Psoas muscle (tissue), 7 donors: ENCODE measurements at regions not wholly inside any gene's neighbourhood (a gene's known extent, or its start where the extent isn't known, plus 50 kb on each side); places are given as distances from the start of the nearest gene placed in this dataset.

Experiments
- ATAC-seq, 4 donors: fragments of 200-7000 bp; cut with Tn5 transposase; one replicate each; pipeline ENCODE4 v1.9.1; 2020; ENCODE audit warnings: moderate library complexity in 3 of 4, mild to moderate bottlenecking in 2 of 4
- DNase-seq, 2 donors: peaks; one replicate each; pipeline ENCODE4 v3.0.0-alpha.2; 2020
- H3K27ac ChIP-seq: fragments of 200-600 bp; one replicate; pipeline ENCODE4 v1.8.0; 2022
- H3K27me3 ChIP-seq, 3 donors: fragments of 200-600 bp in 1 of 3; one replicate each; pipeline versions ENCODE4 v1.6.1 to v1.8.0; 2013 to 2022; ENCODE audit warnings: low read length in 2 of 3, mild to moderate bottlenecking in 2 of 3, moderate library complexity in 1 of 3; ENCODE audit not compliant: insufficient read depth in 3 of 3
- H3K36me3 ChIP-seq, 2 donors: fragments of 200-600 bp in 1 of 2; one replicate each; pipeline versions ENCODE4 v1.6.1 to v1.8.0; 2013 to 2022; ENCODE audit warnings: low read depth in 1 of 2, mild to moderate bottlenecking in 1 of 2, moderate library complexity in 1 of 2; ENCODE audit not compliant: insufficient read depth in 1 of 2
- H3K4me1 ChIP-seq: fragments of 200-600 bp; one replicate; pipeline ENCODE4 v1.8.0; 2022
- H3K4me3 ChIP-seq: fragments of 200-600 bp; one replicate; pipeline ENCODE4 v1.8.0; 2022; ENCODE audit warnings: mild to moderate bottlenecking
- H3K9me3 ChIP-seq: fragments of 200-600 bp; one replicate; pipeline ENCODE4 v1.8.0; 2022
- CTCF ChIP-seq: fragments of 200-600 bp; IDR thresholded peaks from one replicate; pipeline ENCODE4 v1.8.0; 2022; ENCODE audit warnings: antibody characterized with exemption
- WGBS, 3 donors: extraction: QIAGEN DNeasy Blood & Tissue Kit; methylation state at CpG; one replicate each; pipeline versions ENCODE4 v1.1.6 to v1.1.7; 2013; 5-methylcytosine and 5-hydroxymethylcytosine counted together
- intact Hi-C, 2 donors: fragments of 100-400 bp; cut with DNase I; formaldehyde crosslinking; loops; one replicate each; pipeline versions ENCODE4 v1.11.0 to v1.14.2; 2022
- donor health status: healthy with polysubstance abuse.
- donor health status: DM: no; HTN: no; CAD: no; lungs with moderate emphysema.
- donor health status: Bipolar disorder and iron deficiency.
- donor health status: healthy.
- donor health status: DM: yes; HTN: yes; CAD: no.
- donor health status: DM: no; HTN: no; CAD: no.
- donor health status: DM: yes; HTN: yes; CAD: no.

DNA sequence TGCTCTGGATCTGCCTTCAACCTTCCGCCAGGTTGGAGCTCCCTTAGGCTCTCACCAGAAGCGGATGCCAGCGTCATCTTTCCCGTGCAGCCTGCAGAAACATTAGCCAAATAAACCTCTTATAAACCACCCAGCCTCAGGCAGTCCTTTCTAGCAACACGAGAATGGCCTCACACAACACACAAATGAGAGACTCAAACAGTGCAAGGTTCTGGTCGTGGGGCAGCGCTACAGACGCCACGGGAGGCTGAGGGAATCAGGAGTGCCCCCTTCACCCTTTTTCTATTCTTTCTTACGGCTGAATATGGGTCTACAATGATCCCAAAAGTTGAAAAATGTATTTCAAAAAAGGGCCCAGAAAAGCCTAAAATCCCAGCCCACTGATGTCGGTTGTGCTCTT is 96.4 kb downstream of the FOXL3 start:
- H3K36me3 ChIP-seq = no peaks in the 10 kb centered on the region
- 80 to 89% (median 86%) methylated on average over 11 of the region's 11 CpGs for WGBS, 3 donors

DNA sequence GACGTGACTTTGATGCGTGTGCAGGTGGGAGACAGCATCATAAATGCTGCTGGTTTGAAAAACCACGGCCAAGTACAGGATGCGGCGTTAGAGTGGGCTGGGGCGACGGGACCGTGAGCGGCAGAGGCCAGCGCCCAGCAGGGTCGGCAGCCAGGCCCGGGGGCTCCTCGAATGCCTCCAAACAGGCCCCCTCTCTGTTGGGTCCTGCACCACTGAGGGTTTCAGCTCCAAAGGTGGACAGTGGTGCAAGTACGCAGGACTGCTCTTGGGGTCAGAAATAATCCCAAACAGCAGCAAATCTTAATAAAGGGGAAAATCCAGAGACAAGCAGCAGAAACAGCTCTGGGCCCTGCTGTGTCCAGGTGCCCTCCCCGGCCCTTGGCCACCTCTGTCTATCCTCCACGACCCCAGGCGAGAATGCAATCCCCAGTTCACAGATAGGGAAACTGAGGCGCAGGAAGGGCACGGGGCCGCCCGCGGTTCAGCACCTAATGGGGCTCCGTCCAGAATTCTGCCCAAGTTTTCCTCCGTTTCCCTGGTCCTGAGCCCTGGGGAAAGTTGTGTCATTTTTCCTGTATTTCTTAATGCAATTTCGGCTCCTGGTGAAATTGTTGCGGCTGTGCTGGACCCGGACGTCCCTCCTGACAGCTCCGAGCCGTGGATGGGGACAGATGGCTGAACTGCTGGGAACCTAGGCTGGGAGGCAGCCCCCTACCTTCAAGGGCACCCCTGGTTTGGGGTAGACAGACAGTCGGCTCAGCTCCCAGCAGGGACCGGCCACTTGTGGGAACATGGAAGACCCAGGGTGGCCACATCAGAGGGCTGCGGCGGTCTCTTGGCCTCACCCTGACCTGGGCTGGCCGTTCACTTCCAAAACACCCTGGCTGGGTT is 97.4 kb downstream of the FOXL3 start:
- ATAC-seq (no peak), DNase-seq (peak in 1 of 2 donors; percentile 34)
- TF ChIP-seq CTCF = no peak
- Histone ChIP-seq H3K9me3 (peaks cover 10% of the 10 kb centered on the region), H3K27me3 (peaks cover 0 to 5% (median 4%) of the 10 kb centered on the region in 3 donors), H3K4me3 (no peak overlapping the region), H3K27ac (no peak overlapping the region), H3K36me3 (no peaks in the 10 kb centered on the region), H3K4me1 (no peaks in the 10 kb centered on the region)
- intact Hi-C loops = no loop called here
- WGBS, 3 donors = 92 to 93% (median 92%) methylated on average over 35 of the region's 35 CpGs

More for the DNA sequence above, 96.4 kb downstream of the FOXL3 start:
- Histone ChIP-seq H3K4me1 (no peaks in the 10 kb centered on the region), H3K9me3 (peaks cover 10% of the 10 kb centered on the region), H3K27me3 (peaks cover 0 to 9% (median 4%) of the 10 kb centered on the region in 3 donors), H3K4me3 (no peak overlapping the region), H3K27ac (no peak overlapping the region)
- intact Hi-C loops = no loop called here
- no peak for DNase-seq
- ATAC-seq = no peak
- no peak for TF ChIP-seq CTCF

DNA sequence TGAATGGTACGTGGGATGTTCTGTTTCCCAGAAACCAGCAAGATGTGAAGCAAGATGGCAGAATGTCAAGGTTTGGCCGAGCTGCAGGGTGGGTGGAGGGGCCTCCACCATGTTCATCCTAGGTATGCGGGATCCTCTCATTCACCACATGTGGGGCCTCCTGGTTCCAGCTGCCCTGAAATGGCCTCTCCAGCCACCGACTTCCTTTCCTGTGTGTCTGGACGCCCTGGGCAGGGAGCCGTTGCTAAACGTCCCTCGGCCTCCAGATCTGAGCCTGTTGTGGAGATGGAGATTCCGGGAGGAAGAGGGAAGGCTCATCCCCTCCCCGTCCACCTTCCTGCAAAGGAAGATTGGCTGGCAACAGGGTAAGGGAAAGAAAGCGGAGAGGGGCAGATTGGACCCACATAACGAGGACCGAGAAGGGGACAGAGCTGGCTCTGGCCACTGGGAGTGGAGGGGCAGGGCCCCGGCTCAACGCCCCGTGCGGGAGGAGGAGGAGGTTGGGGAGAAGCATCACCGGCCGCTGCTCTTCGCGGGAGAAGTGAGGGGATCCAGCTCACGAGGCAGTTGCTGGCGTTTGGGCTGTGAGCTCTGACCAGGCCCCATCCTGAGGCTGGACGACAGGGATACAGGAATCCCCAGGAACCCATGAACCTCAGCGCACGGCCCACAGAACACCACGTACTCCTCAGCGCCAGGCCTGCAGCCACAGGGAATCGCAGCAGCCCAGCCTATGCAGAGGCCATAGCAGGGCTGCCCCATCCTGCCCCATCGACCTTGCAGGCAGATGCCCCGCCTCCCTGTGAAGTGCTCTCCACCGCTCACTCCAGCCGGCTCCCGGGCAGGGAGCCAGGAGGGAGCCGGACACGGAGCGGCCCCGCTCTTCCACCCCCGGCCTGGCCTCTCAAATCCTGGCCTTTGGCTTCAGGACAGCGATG is 98.3 kb downstream of the FOXL3 start:
- DNase-seq (peak in 1 of 2 donors; percentile 57), ATAC-seq (no peak)
- intact Hi-C loops = no loop called here
- H3K4me1 ChIP-seq = no peaks in the 10 kb centered on the region
- H3K27ac ChIP-seq = no peak overlapping the region
- WGBS, 3 donors = 71 to 72% (median 71%) methylated on average over 37 to 40 of the region's 40 CpGs
- no peak for TF ChIP-seq CTCF
- no peaks in the 10 kb centered on the region for H3K36me3 ChIP-seq
- H3K4me3 ChIP-seq = no peak overlapping the region
- peaks cover 10% of the 10 kb centered on the region for H3K9me3 ChIP-seq
- peaks cover 0 to 5% (median 4%) of the 10 kb centered on the region in 3 donors for H3K27me3 ChIP-seq

DNA sequence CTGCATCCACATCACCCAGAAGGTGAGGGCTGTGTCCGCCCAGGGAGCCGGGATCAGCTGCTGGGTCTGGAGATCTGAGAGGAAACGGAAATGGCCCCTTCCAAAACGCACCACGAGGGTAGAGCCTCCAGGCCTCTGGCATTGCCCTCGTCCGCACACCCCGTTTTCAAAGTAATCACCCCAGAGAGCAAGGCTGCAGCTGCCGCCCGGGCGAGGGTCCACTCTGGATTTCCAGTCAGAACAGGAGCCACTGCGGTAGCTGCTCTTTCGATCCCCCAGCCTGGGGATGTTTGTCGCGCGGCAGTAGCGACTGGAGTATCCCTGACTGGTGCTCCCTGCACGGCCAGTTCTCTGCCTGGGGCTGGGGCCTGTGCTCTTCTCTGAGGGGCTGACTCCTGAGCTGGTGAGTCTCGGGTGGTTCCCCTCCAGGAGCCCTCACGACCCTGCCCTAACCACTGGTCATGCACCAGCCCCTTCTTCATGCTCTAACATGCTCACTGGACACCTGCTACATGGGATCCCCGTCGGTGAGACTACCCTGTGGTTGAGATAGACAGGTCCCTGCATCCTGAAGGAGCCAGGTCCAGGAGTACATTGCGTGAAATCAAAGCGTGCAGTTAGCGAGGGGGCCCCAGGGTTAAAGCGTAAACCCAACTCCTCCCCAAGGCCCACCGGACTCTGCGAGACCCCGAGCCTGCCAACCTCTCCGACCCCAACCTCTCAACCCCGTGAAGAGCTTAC is 99.2 kb downstream of the FOXL3 start:
- peaks cover 0 to 5% (median 4%) of the 10 kb centered on the region in 3 donors for H3K27me3 ChIP-seq
- peaks cover 6% of the 10 kb centered on the region for H3K9me3 ChIP-seq
- no peaks in the 10 kb centered on the region for H3K4me1 ChIP-seq
- 86 to 92% (median 90%) methylated on average over 31 of the region's 31 CpGs for WGBS, 3 donors
- no peak overlapping the region for H3K27ac ChIP-seq
- no peak for ATAC-seq
- DNase-seq = peak in 1 of 2 donors; percentile 50
- no peak for TF ChIP-seq CTCF
- H3K4me3 ChIP-seq = no peak overlapping the region
- H3K36me3 ChIP-seq = no peaks in the 10 kb centered on the region
- intact Hi-C loops = no loop called here
